ENCODE measurements at regions not wholly inside any gene's neighbourhood (a gene's known extent, or its start where the extent isn't known, plus 50 kb on each side); places are given as distances from the start of the nearest gene placed in this dataset.

DNA sequence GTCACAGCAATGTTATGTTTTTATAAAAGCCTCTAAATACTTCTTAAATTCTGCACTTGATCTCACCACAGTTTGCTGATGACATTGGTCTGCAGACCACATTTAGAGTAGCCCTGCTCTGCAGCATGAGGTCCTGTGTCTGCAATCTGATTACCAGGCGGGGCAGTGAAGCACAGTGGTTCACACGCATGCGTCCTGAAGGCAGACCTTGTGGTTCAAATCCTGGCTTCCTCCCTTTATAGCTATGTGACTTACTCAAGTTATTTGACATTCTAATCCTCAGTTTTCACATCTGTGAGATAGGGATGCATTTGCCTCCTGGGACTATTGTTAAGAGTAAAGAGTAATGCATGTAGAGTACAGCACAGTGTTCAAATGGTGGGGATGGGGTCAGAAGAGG, 50.3 kb downstream of the BMAL2 start:
- no peak for DNase-seq

DNA sequence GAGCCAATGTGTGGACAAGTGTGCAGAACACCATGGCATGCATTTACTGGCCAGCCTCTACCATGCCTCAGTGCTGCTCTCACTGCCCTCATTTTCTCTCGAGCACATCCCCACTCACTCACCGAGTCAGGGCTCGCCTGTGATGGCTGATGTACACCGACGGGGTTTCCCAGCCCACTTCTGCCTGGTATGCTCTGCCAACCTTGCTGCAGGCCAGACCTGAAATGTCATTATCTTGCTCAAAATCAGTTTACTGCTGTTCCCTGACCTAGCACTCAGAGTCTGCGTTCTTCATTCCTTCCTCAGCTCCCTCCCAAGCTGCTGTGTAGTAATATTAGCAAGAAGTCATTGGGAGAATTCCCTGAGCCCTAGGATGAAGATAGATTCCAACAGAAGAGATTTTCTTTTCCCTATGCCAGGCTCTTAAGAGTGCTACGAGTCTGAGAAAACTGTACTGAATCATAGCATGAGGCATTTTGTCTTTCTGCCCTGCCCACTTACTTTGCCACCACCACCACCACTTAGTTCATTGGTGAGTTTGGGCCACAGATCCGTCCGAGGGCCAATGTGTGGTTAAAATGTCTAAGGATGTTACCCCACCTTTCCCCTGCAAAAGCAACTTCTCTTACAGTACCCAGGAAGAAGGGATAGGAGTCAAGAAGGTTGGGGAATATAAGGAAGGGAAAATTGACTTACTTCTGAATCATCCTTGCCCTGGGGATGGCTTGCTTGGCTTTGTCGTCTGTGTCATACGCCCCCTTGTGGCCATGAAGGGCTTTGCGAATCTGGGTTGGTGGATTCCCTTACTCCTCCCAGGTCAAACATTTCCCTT, 51.0 kb downstream of the BMAL2 start:
- DNase-seq: peak; percentile 12

DNA sequence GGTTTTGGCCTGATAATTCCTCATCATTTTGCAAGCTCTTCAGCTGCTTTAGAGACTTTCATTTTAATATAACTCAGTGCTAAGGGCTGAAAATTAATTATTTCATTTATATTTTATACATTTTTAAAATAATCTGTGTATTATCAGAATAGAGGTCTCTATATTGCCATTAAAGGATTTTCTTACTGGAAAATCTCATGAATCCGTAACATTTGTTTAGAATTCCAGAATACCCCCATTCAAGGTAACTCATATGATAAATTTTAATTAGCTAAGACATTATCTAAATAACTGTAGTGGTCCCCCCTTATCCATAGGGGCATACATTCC, 51.6 kb downstream of the BMAL2 start:
- DNase-seq: no peak

DNA sequence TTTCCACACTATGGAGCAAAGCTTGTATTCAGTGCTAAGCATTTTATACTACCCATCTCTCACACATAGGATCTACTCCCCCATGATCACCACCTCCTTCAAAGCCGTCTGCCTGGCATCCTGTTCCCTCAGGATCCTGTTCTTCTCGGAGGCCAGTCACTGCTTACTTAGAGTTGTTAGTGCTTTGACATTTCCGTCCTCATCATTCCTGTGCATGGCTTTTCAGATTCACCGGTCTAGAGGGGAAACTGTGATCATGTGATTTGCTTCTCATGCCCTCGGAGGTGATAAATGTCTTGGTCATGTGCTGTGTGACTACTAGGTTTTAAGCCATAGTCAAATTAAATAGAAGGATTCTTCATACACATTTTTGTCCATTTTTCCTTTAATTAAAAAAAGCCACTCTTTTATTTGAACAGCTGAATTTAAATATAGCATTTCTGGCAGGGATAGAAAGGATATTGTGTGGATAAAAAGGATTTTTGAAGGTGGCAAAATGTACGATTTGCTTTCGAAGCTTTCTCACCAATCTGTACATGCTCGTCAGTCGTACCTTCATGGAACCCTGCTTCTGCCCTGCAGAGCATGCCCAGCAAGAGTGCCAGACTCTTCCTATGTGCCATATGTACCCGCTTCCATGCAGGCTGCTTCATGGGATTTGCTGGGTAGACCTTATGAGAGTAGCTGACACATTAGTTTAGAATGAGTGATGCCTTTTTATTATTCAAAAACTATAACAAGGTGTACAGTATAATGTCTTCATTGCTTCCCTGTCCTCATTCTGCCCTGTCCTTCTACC, 53.3 kb downstream of the BMAL2 start:
- no peak for DNase-seq

DNA sequence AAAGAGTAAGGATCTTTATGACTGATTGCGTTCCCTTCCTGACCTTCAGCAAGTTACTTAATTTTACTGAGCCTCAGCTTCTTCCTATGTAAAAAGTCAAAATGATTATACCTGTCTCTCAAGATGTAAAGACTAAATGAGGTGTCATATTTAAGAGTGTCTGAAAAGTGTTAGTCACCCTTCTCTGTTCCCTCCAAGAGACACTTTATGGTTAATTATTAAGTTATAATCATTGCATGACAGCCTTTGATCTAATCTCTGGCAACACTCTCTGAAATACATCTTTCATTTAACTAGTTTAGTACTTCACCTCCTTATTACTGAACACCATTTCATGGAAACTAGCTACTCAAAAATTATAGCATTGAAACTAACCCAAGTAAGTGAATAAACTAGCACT, 54.8 kb downstream of the BMAL2 start:
- no peak for DNase-seq

DNA sequence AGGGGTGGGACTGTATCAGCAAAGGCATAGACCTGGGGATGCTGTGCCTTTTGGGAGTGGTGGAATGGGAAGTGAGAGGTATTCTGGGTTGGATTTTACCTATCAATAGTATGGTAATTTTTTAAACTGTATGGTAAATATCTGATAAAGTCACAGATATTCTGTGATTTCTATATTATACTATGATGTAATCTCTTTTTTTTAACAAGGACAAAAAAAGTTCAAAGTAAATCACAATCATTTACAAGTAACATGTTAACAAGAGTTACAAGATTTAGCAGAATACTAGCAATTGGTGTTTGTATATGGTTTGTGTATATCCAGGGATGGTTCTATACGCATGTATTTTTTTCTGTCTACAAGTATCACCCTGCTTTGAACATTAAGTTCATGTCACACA, 56.0 kb downstream of the BMAL2 start:
- no peak for DNase-seq

GRCh38 chr12:27394676-27395075, 51.9 kb upstream of the SMCO2 start:
- no peak for DNase-seq

GRCh38 chr12:27396216-27396815, 50.2 kb upstream of the SMCO2 start:
- no peak for DNase-seq

Measured in DMS153 (cell line).